ENCODE measurements at regions not wholly inside any gene's neighbourhood (a gene's known extent, or its start where the extent isn't known, plus 50 kb on each side); places are given as distances from the start of the nearest gene placed in this dataset.
A peak's percentile ranks its signal among the peaks of the same experiment; 100 is the strongest.

DNA sequence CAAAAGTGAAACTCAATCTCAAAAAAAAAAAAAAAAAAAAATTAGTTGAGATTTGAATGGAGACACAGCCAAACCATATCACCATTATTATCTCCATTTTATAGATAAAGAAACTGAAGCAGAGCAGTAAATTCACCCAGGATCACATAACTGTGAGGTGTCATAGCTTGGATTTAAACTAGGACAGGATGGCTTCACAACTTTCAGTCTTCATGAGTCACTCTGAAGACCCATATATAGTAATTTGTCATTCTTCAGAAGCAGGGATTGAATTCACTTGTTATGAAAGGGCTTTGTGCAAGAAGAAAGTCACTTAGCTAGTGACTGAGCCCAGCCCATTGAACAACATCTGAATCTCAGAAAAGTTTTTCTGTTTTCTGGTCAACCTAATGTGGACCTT is 60.5 kb upstream of the LRIG1 start:
- Histone ChIP-seq H3K36me3 (ENCODE audit: low read depth) (no peaks in the 10 kb centered on the region), H3K27me3 (ENCODE audit: insufficient read depth, poor library complexity, severe bottlenecking) (no peaks in the 10 kb centered on the region), H3K4me3 (ENCODE audit: severe bottlenecking) (no peak overlapping the region), H3K27ac (ENCODE audit: poor library complexity, severe bottlenecking) (no peak overlapping the region), H3K4me1 (ENCODE audit: insufficient read depth, poor library complexity, severe bottlenecking) (no peaks in the 10 kb centered on the region), H3K9me3 (ENCODE audit: severe bottlenecking) (no peaks in the 10 kb centered on the region)
- no peak for ATAC-seq (ENCODE audit: low read depth)
- DNase-seq (ENCODE audit: low spot score) = no peak
- TF ChIP-seq CTCF (IDR thresholded peaks at IDR 0.05; ENCODE audit: poor library complexity, severe bottlenecking) = no peak

- no peaks in the 10 kb centered on the region for H3K4me1 ChIP-seq (ENCODE audit: insufficient read depth, poor library complexity, severe bottlenecking)
- H3K36me3 ChIP-seq (ENCODE audit: low read depth) = no peaks in the 10 kb centered on the region
- no peak overlapping the region for H3K27ac ChIP-seq (ENCODE audit: poor library complexity, severe bottlenecking)
- ATAC-seq (ENCODE audit: low read depth) (no peak), DNase-seq (ENCODE audit: low spot score) (no peak)
- no peak overlapping the region for H3K4me3 ChIP-seq (ENCODE audit: severe bottlenecking)
- TF ChIP-seq CTCF (IDR thresholded peaks at IDR 0.05; ENCODE audit: poor library complexity, severe bottlenecking) = no peak
- H3K9me3 ChIP-seq (ENCODE audit: severe bottlenecking) = no peaks in the 10 kb centered on the region
- H3K27me3 ChIP-seq (ENCODE audit: insufficient read depth, poor library complexity, severe bottlenecking) = no peaks in the 10 kb centered on the region
These were observed 64.5 kb upstream of the LRIG1 start for GRCh38 chr3:66565301-66565700.

- DNase-seq (ENCODE audit: low spot score) = no peak
- no peak overlapping the region for H3K4me3 ChIP-seq (ENCODE audit: severe bottlenecking)
These were observed 66.3 kb upstream of the LRIG1 start for GRCh38 chr3:66567077-66567476.

GRCh38 chr3:66572090-66572675 is 71.4 kb upstream of the LRIG1 start:
- H3K27ac ChIP-seq (ENCODE audit: poor library complexity, severe bottlenecking) = no peak overlapping the region
- no peaks in the 10 kb centered on the region for H3K27me3 ChIP-seq (ENCODE audit: insufficient read depth, poor library complexity, severe bottlenecking)
- H3K36me3 ChIP-seq (ENCODE audit: low read depth) = no peaks in the 10 kb centered on the region
- TF ChIP-seq CTCF (IDR thresholded peaks at IDR 0.05; ENCODE audit: poor library complexity, severe bottlenecking) = no peak
- no peak overlapping the region for H3K4me3 ChIP-seq (ENCODE audit: severe bottlenecking)
- H3K9me3 ChIP-seq (ENCODE audit: severe bottlenecking) = no peaks in the 10 kb centered on the region
- ATAC-seq (ENCODE audit: low read depth) (no peak), DNase-seq (ENCODE audit: low spot score) (no peak)
- H3K4me1 ChIP-seq (ENCODE audit: insufficient read depth, poor library complexity, severe bottlenecking) = no peaks in the 10 kb centered on the region

More at GRCh38 chr3:66567077-66567476, 66.3 kb upstream of the LRIG1 start:
- Histone ChIP-seq H3K36me3 (ENCODE audit: low read depth) (no peaks in the 10 kb centered on the region), H3K4me1 (ENCODE audit: insufficient read depth, poor library complexity, severe bottlenecking) (no peaks in the 10 kb centered on the region), H3K27me3 (ENCODE audit: insufficient read depth, poor library complexity, severe bottlenecking) (no peaks in the 10 kb centered on the region), H3K9me3 (ENCODE audit: severe bottlenecking) (no peaks in the 10 kb centered on the region), H3K27ac (ENCODE audit: poor library complexity, severe bottlenecking) (no peak overlapping the region)
- 0 out of 3 replicates have a peak, but pooled peaks have one; percentile 33 for ATAC-seq (ENCODE audit: low read depth)
- no peak for TF ChIP-seq CTCF (IDR thresholded peaks at IDR 0.05; ENCODE audit: poor library complexity, severe bottlenecking)

GRCh38 chr3:66572938-66573710 is 72.3 kb upstream of the LRIG1 start:
- ATAC-seq (ENCODE audit: low read depth) (no peak), DNase-seq (ENCODE audit: low spot score) (no peak)
- Histone ChIP-seq H3K4me1 (ENCODE audit: insufficient read depth, poor library complexity, severe bottlenecking) (no peaks in the 10 kb centered on the region), H3K36me3 (ENCODE audit: low read depth) (no peaks in the 10 kb centered on the region), H3K27ac (ENCODE audit: poor library complexity, severe bottlenecking) (no peak overlapping the region), H3K4me3 (ENCODE audit: severe bottlenecking) (no peak overlapping the region), H3K27me3 (ENCODE audit: insufficient read depth, poor library complexity, severe bottlenecking) (no peaks in the 10 kb centered on the region), H3K9me3 (ENCODE audit: severe bottlenecking) (no peaks in the 10 kb centered on the region)
- TF ChIP-seq CTCF (IDR thresholded peaks at IDR 0.05; ENCODE audit: poor library complexity, severe bottlenecking) = peak; percentile 25
